Kidney epithelial cell (primary cell): ENCODE measurements at regions not wholly inside any gene's neighbourhood (a gene's known extent, or its start where the extent isn't known, plus 50 kb on each side); places are given as distances from the start of the nearest gene placed in this dataset.

Experiments used
- DNase-seq: peaks from one replicate; pipeline ENCODE4 v3.0.0-alpha.2; 2010; ENCODE audit warnings: low read depth
- H3K27me3 ChIP-seq: 2 replicates; pipeline ENCODE4 v1.6.0; 2011; ENCODE audit warnings: low read length; ENCODE audit not compliant: control insufficient read depth, insufficient read depth
- H3K36me3 ChIP-seq: 2 replicates; pipeline ENCODE4 v1.5.1; 2011; ENCODE audit warnings: low read length; ENCODE audit not compliant: control insufficient read depth, insufficient read depth
- H3K4me3 ChIP-seq: 2 replicates; pipeline ENCODE4 v1.5.1; 2011; ENCODE audit warnings: low read depth, mild to moderate bottlenecking, control low read depth, low read length
- TF ChIP-seq, protein P1 (sequence below): IDR thresholded peaks from 2 replicates; pipeline ENCODE4 v1.5.1; 2011; ENCODE audit warnings: mild to moderate bottlenecking, moderate library complexity, low read length, control low read depth, inconsistent platforms; ENCODE audit not compliant: insufficient read depth, poor library complexity, severe bottlenecking

DNA sequence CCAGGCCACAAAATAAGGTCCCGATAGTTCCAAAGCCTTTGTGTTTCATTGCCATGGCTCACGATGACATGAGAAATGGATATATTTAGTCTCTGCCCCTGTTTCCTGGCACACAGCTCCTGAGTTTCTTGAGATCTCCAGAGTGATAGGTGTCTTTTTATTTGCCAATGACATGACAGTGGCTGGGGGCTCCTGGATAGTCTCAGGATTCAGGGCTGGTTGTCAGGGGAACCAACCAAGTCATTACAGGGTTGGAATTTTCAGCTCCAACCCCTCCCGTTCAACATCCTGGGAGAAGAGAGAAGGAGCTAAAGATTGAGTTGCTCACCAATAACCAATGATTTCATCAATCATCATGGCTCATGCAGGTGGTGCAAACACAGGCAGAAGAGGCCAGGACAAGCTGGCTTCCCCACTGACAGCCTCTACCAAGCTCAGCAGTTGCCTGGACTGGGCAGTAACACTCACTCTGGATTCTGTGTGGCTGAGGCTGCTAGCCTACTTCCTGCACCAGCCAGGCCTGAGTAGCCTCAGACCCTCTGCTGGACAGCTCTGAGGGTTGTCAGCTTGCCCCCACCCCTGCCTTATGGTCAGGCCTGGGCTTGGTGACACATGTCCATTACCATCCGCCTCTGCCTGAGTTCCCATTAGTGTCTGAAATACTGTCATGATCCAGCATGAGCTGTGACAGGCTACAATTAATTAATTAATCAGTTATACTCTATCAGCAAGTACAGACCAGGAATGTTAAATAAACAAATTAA is 534.4 kb upstream of the CDH5 start:
- no peaks in the 10 kb centered on the region for H3K27me3 ChIP-seq
- DNase-seq = no peak
- TF ChIP-seq, protein P1, sequence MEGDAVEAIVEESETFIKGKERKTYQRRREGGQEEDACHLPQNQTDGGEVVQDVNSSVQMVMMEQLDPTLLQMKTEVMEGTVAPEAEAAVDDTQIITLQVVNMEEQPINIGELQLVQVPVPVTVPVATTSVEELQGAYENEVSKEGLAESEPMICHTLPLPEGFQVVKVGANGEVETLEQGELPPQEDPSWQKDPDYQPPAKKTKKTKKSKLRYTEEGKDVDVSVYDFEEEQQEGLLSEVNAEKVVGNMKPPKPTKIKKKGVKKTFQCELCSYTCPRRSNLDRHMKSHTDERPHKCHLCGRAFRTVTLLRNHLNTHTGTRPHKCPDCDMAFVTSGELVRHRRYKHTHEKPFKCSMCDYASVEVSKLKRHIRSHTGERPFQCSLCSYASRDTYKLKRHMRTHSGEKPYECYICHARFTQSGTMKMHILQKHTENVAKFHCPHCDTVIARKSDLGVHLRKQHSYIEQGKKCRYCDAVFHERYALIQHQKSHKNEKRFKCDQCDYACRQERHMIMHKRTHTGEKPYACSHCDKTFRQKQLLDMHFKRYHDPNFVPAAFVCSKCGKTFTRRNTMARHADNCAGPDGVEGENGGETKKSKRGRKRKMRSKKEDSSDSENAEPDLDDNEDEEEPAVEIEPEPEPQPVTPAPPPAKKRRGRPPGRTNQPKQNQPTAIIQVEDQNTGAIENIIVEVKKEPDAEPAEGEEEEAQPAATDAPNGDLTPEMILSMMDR = no peak
- no peak overlapping the region for H3K4me3 ChIP-seq
- no peaks in the 10 kb centered on the region for H3K36me3 ChIP-seq

- no peaks in the 10 kb centered on the region for H3K27me3 ChIP-seq
- TF ChIP-seq, protein P1 = no peak
- no peak for DNase-seq
- no peaks in the 10 kb centered on the region for H3K36me3 ChIP-seq
- no peak overlapping the region for H3K4me3 ChIP-seq
Measured at GRCh38 chr16:65829076-65829475, 537.4 kb upstream of the CDH5 start.

DNA sequence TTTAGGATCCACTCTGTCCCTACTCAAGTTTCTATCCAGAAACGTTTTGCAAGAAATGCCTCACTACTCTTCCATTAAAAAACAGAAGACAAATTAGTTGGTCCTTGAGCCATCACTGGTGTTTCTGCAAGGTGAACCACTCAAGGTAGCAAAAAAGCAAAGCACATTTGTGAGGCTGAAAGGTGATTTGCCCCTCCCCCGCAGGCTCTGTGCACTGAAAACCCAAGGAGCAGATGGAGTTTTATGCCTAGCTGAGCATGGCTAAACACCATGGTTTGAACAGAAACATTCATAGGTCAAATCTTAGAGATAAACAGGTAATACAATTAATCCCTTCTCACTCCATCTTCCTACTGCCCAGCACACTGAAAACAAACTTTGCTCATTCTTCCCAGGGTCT is 538.2 kb upstream of the CDH5 start:
- no peak for DNase-seq
- TF ChIP-seq, protein P1 = no peak
- Histone ChIP-seq H3K36me3 (no peaks in the 10 kb centered on the region), H3K4me3 (no peak overlapping the region), H3K27me3 (no peaks in the 10 kb centered on the region)

GRCh38 chr16:65827231-65827630 is 539.3 kb upstream of the CDH5 start:
- Histone ChIP-seq H3K4me3 (no peak overlapping the region), H3K36me3 (no peaks in the 10 kb centered on the region), H3K27me3 (no peaks in the 10 kb centered on the region)
- DNase-seq = no peak
- TF ChIP-seq, protein P1 = no peak

DNA sequence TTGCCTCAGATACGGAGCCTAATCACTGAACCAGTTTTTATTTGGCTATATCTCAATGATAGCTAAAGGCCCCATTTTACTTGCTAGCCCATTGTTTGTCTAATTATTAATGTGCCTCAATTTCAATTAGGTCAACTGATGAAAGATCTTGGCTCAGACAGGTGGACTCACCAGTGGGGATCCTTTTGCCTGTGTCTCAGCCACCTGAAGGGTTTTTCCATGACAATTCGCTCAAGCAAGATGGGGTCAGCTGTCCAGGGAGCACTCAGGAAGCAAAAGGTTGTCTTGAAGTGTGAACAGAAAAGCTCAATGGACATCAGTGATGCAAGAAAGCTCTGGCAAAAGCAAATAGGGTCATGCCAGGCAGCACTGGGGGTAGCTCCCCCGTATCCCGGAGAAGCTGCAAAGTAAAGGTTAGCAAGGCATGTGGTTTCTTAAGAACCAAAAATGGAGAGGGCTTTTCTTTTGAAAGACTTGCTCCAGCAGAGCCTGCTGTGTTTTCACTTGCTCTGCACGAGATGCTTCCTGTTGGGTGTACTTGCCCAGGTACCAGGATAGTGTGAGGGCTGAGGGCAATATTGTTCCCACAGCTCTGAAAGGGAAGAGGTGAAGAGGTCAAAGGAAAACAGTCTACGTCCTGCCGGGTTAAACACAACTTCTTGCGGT is 541.2 kb upstream of the CDH5 start:
- Histone ChIP-seq H3K27me3 (no peaks in the 10 kb centered on the region), H3K36me3 (no peaks in the 10 kb centered on the region), H3K4me3 (no peak overlapping the region)
- DNase-seq = no peak
- TF ChIP-seq, protein P1 = no peak
